Neuronal stem cell (in vitro differentiated cells): ENCODE measurements at regions not wholly inside any gene's neighbourhood (a gene's known extent, or its start where the extent isn't known, plus 50 kb on each side); places are given as distances from the start of the nearest gene placed in this dataset.

Experiments used
- DNase-seq: peaks from one replicate; pipeline ENCODE4 v3.0.0-alpha.2; 2013; ENCODE audit warnings: low spot score
- H2AFZ ChIP-seq: one replicate; pipeline ENCODE4 v1.6.1; 2013; ENCODE audit warnings: mild to moderate bottlenecking, low read length, inconsistent platforms
- H2AK5ac ChIP-seq: 2 replicates; pipeline ENCODE4 v1.6.1; 2013; ENCODE audit warnings: low read depth, mild to moderate bottlenecking, inconsistent platforms, low read length, moderate library complexity, mixed read lengths
- H2BK120ac ChIP-seq: 2 replicates; pipeline ENCODE4 v1.6.1; 2013; ENCODE audit warnings: low read depth, mild to moderate bottlenecking, inconsistent platforms, low read length, moderate library complexity, mixed read lengths
- H2BK12ac ChIP-seq: one replicate; pipeline ENCODE4 v1.6.1; 2013; ENCODE audit warnings: low read length, inconsistent platforms
- H2BK15ac ChIP-seq: 2 replicates; pipeline ENCODE4 v1.6.1; 2013; ENCODE audit warnings: mild to moderate bottlenecking, low read length, inconsistent platforms, mixed read lengths
- H2BK5ac ChIP-seq: one replicate; pipeline ENCODE4 v1.6.1; 2013; ENCODE audit warnings: inconsistent platforms, mild to moderate bottlenecking, low read length, moderate library complexity
- H3K14ac ChIP-seq: one replicate; pipeline ENCODE4 v1.6.1; 2013; ENCODE audit warnings: low read length, inconsistent platforms
- H3K18ac ChIP-seq: 2 replicates; pipeline ENCODE4 v1.6.1; 2013; ENCODE audit warnings: low read length, inconsistent platforms
- H3K23ac ChIP-seq: 2 replicates; pipeline ENCODE4 v1.6.1; 2013; ENCODE audit warnings: low read depth, mild to moderate bottlenecking, mixed read lengths, low read length, inconsistent platforms; ENCODE audit not compliant: poor library complexity
- H3K27ac ChIP-seq: replicated peaks from 3 replicates; pipeline ENCODE4 v1.5.1; 2013; ENCODE audit warnings: low read length, inconsistent platforms
- H3K27me3 ChIP-seq, 3 experiments: 2 replicates each; pipeline ENCODE4 v1.6.1; 2013; ENCODE audit warnings: low read length in 3 of 3, mild to moderate bottlenecking in 2 of 3, inconsistent platforms in 1 of 3, low read depth in 1 of 3, mixed read lengths in 1 of 3, moderate library complexity in 1 of 3; ENCODE audit not compliant: control insufficient read depth in 3 of 3, insufficient read depth in 3 of 3
- H3K36me3 ChIP-seq, 2 donors: replicated peaks in 1 of 2; 2 replicates each; pipeline ENCODE4 v1.6.1; 2013; ENCODE audit warnings: low read length in 2 of 2; ENCODE audit not compliant: control insufficient read depth in 2 of 2, insufficient read depth in 2 of 2
- H3K4ac ChIP-seq: 2 replicates; pipeline ENCODE4 v1.6.1; 2013; ENCODE audit warnings: inconsistent platforms, mild to moderate bottlenecking, low read length, moderate library complexity
- H3K4me1 ChIP-seq, 2 donors: 1 replicate in 1 of 2; 2 replicates in 1 of 2; pipeline ENCODE4 v1.6.1; 2013; ENCODE audit warnings: low read length in 2 of 2, low read depth in 1 of 2; ENCODE audit not compliant: control insufficient read depth in 2 of 2, insufficient read depth in 1 of 2
- H3K4me2 ChIP-seq: one replicate; pipeline ENCODE4 v1.6.1; 2013; ENCODE audit warnings: mild to moderate bottlenecking, low read length, inconsistent platforms; ENCODE audit not compliant: insufficient read depth, poor library complexity, severe bottlenecking
- H3K4me3 ChIP-seq, 2 donors: 2 replicates each; pipeline ENCODE4 v1.5.1; 2013; ENCODE audit warnings: low read length in 2 of 2, mild to moderate bottlenecking in 2 of 2, inconsistent platforms in 1 of 2, moderate library complexity in 1 of 2
- H3K79me1 ChIP-seq: one replicate; pipeline ENCODE4 v1.6.1; 2013; ENCODE audit warnings: low read depth, mild to moderate bottlenecking, inconsistent platforms, low read length, moderate library complexity
- H3K9ac ChIP-seq: one replicate; pipeline ENCODE4 v1.6.1; 2013; ENCODE audit warnings: mild to moderate bottlenecking, low read depth, low read length, inconsistent platforms; ENCODE audit not compliant: poor library complexity
- H3K9me3 ChIP-seq, 2 donors: replicated peaks in 1 of 2; 2 replicates each; pipeline versions ENCODE3 to v1.6.1; 2013; ENCODE audit warnings: low read length in 2 of 2, mild to moderate bottlenecking in 2 of 2, inconsistent platforms in 1 of 2, low read depth in 1 of 2, mixed read lengths in 1 of 2, moderate library complexity in 1 of 2; ENCODE audit not compliant: control insufficient read depth in 2 of 2, insufficient read depth in 1 of 2
- H4K8ac ChIP-seq: one replicate; pipeline ENCODE4 v1.6.1; 2013; ENCODE audit warnings: low read depth, mild to moderate bottlenecking, inconsistent platforms, low read length, moderate library complexity
- H4K91ac ChIP-seq: one replicate; pipeline ENCODE4 v1.6.1; 2013; ENCODE audit warnings: low read length, low read depth, mild to moderate bottlenecking, inconsistent platforms; ENCODE audit not compliant: poor library complexity
- WGBS, 2 donors: extraction: QIAGEN DNeasy Blood & Tissue Kit; methylation state at CpG; one replicate each; pipeline ENCODE4 v1.1.7; 2013; ENCODE audit warnings: missing lambda C conversion rate in 2 of 2, mixed read lengths in 1 of 2; ENCODE audit not compliant: insufficient read length in 2 of 2, insufficient replicate concordance in 1 of 2; ENCODE audit errors: extremely low coverage in 2 of 2; 5-methylcytosine and 5-hydroxymethylcytosine counted together

GRCh38 chr17:21517538-21518293 lies 141.6 kb downstream of the KCNJ12 start:
- Histone ChIP-seq H2BK120ac (no peak overlapping the region), H3K36me3 (no peaks in the 10 kb centered on the region), H3K79me1 (no peaks in the 10 kb centered on the region), H4K91ac (no peak overlapping the region), H2AFZ (peak overlapping the region; percentile 73), H3K27ac (no peak overlapping the region), H3K4me3 (no peak overlapping the region), H3K27me3 (no peaks in the 10 kb centered on the region), H2BK15ac (no peak overlapping the region), H3K14ac (no peak overlapping the region), H2BK12ac (no peak overlapping the region), H3K4ac (no peak overlapping the region), H2AK5ac (no peak overlapping the region), H3K23ac (no peak overlapping the region), H3K9me3 (no peaks in the 10 kb centered on the region), H3K4me1 (peaks cover 3 to 5% of the 10 kb centered on the region in 2 donors), H4K8ac (no peak overlapping the region), H3K9ac (no peak overlapping the region), H3K4me2 (no peak overlapping the region), H2BK5ac (no peak overlapping the region), H3K18ac (no peak overlapping the region)
- DNase-seq = no peak
- no CpG with 5 or more reads among the region's 9 CpGs for WGBS, 2 donors

DNA sequence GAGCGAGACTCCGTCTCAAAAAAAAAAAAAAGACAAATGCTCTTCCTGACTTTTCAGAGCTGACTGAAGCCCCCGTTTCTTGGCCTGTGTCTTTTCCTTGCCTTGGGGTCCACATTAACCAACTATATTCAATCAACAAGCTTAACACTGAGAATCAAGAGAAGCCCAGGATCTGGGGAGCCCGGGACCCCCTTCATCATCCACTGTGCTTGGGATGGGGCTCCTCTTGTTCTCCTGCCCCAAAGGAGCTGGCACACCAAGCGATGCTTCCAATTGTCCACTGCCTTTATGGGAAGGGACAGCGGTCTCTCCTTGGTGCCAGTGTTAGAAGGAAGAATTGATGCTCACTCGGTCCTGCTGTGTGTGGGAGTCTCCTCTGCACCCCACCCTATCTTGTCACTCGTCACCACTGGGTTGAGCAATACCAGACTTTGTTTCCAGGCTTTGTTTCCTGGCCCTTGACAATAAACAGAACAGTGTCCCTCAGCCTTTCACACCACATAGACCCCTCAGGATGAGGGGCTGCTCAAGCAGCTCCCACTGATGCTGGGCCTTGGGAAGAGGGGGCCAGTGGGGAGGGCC lies 146.7 kb downstream of the KCNJ12 start:
- Histone ChIP-seq H2BK12ac (no peak overlapping the region), H3K4ac (no peak overlapping the region), H3K4me3 (no peak overlapping the region), H4K8ac (no peak overlapping the region), H4K91ac (no peak overlapping the region), H3K18ac (peak overlapping the region; percentile 60), H3K9ac (no peak overlapping the region), H3K4me2 (no peak overlapping the region), H3K14ac (no peak overlapping the region), H3K79me1 (no peaks in the 10 kb centered on the region), H3K4me1 (peaks cover under 1 to 1% of the 10 kb centered on the region in 2 donors), H3K27ac (no peak overlapping the region), H3K23ac (no peak overlapping the region), H3K9me3 (no peaks in the 10 kb centered on the region), H2BK120ac (no peak overlapping the region), H3K36me3 (no peaks in the 10 kb centered on the region), H2BK15ac (no peak overlapping the region), H2AFZ (no peak overlapping the region), H2BK5ac (no peak overlapping the region), H3K27me3 (no peaks in the 10 kb centered on the region), H2AK5ac (no peak overlapping the region)
- no peak for DNase-seq
- no CpG with 5 or more reads among the region's 8 CpGs for WGBS, 2 donors

GRCh38 chr17:21523497-21524210 lies 147.5 kb downstream of the KCNJ12 start:
- H3K4ac ChIP-seq = no peak overlapping the region
- H3K18ac ChIP-seq = no peak overlapping the region
- no peak overlapping the region for H2BK120ac ChIP-seq
- no peak overlapping the region for H2BK15ac ChIP-seq
- H4K8ac ChIP-seq = no peak overlapping the region
- H3K27me3 ChIP-seq = no peaks in the 10 kb centered on the region
- no peak overlapping the region for H3K9ac ChIP-seq
- no peaks in the 10 kb centered on the region for H3K4me1 ChIP-seq
- no peak overlapping the region for H4K91ac ChIP-seq
- peak overlapping the region; percentile 38 for H3K14ac ChIP-seq
- no peak overlapping the region for H2BK5ac ChIP-seq
- DNase-seq = no peak
- peak overlapping the region; percentile 46 for H2AK5ac ChIP-seq
- no peak overlapping the region for H3K23ac ChIP-seq
- no peak overlapping the region for H2AFZ ChIP-seq
- no peaks in the 10 kb centered on the region for H3K9me3 ChIP-seq
- no peaks in the 10 kb centered on the region for H3K79me1 ChIP-seq
- H2BK12ac ChIP-seq = no peak overlapping the region
- no peak overlapping the region for H3K4me2 ChIP-seq
- WGBS, 2 donors = no CpG with 5 or more reads among the region's 7 CpGs
- H3K4me3 ChIP-seq = no peak overlapping the region
- H3K36me3 ChIP-seq = no peaks in the 10 kb centered on the region
- H3K27ac ChIP-seq = no peak overlapping the region

- WGBS, 2 donors = no CpG with 5 or more reads among the region's 12 CpGs
- Histone ChIP-seq H2AK5ac (no peak overlapping the region), H4K91ac (no peak overlapping the region), H3K27me3 (no peaks in the 10 kb centered on the region), H3K23ac (no peak overlapping the region), H3K14ac (no peak overlapping the region), H3K9me3 (no peaks in the 10 kb centered on the region), H3K4me1 (no peaks in the 10 kb centered on the region), H3K79me1 (no peaks in the 10 kb centered on the region), H3K4me3 (no peak overlapping the region), H3K36me3 (no peaks in the 10 kb centered on the region), H3K27ac (no peak overlapping the region), H2AFZ (no peak overlapping the region), H3K18ac (no peak overlapping the region), H4K8ac (no peak overlapping the region), H2BK120ac (no peak overlapping the region), H3K4me2 (no peak overlapping the region), H3K9ac (no peak overlapping the region), H2BK12ac (no peak overlapping the region), H2BK15ac (no peak overlapping the region), H2BK5ac (no peak overlapping the region), H3K4ac (no peak overlapping the region)
- DNase-seq = no peak
Measured at GRCh38 chr17:21524211-21524591, 148.0 kb downstream of the KCNJ12 start.
